Pancreas (tissue), 10 donors: ENCODE measurements at regions not wholly inside any gene's neighbourhood (a gene's known extent, or its start where the extent isn't known, plus 50 kb on each side); places are given as distances from the start of the nearest gene placed in this dataset.

ENCODE experiments used
- ATAC-seq, 4 donors: fragments of 200-7000 bp; cut with Tn5 transposase; one replicate each; pipeline versions ENCODE4 v1.8.0 to v1.9.1; 2020; ENCODE audit warnings: mild to moderate bottlenecking in 4 of 4, moderate library complexity in 4 of 4
- DNase-seq, 6 donors: peaks; one replicate each; pipeline ENCODE4 v3.0.0-alpha.2; 2020
- FAIRE-seq: peaks from 2 replicates; lab custom pipeline; 2012; peaks lifted over from hg19 to GRCh38; lab: Jason Lieb, UNC
- H3K27ac ChIP-seq, 4 donors: fragments of 200-600 bp; sonication (generic); 1 replicate in 3 of 4; 2 replicates in 1 of 4; pipeline versions ENCODE4 v1.5.0 to v1.8.0; 2020
- H3K27me3 ChIP-seq, 4 donors: fragments of 200-600 bp; one replicate each; pipeline ENCODE4 v1.8.0; 2021
- H3K36me3 ChIP-seq, 3 donors: fragments of 200-600 bp; sonication (generic) in 1 of 3; one replicate each; pipeline versions ENCODE4 v1.5.0 to v1.8.0; 2020 to 2021
- H3K4me1 ChIP-seq, 3 donors: fragments of 200-600 bp; one replicate each; pipeline ENCODE4 v1.8.0; 2021
- H3K4me3 ChIP-seq, 4 donors: fragments of 200-600 bp; sonication (generic) in 2 of 4; one replicate each; pipeline versions ENCODE4 v1.5.0 to v1.8.0; 2020 to 2021
- H3K9me3 ChIP-seq, 4 donors: fragments of 200-600 bp; one replicate each; pipeline ENCODE4 v1.8.0; 2021
- CTCF ChIP-seq, 4 donors: fragments of 200-600 bp; sonication (generic) in 3 of 4; IDR thresholded peaks; one replicate each; pipeline versions ENCODE4 v1.5.0 to v1.8.0; 2021; ENCODE audit warnings: antibody characterized with exemption in 4 of 4
- WGBS, 2 donors: extraction: QIAGEN DNeasy Blood & Tissue Kit; methylation state at CpG; one replicate each; pipeline ENCODE4 v1.1.7; 2013; 5-methylcytosine and 5-hydroxymethylcytosine counted together
- intact Hi-C, 3 donors: fragments of 100-400 bp; cut with DNase I; formaldehyde crosslinking; loops; one replicate each; pipeline versions ENCODE4 v1.11.1 to v1.14.2; 2022
- donor health status: healthy with polysubstance abuse.
- donor health status: DM: no; HTN: no; CAD: no; lungs with moderate emphysema.
- donor health status: DM: no; HTN: no; CAD: no.
- donor health status: control.
- donor health status: control.
- donor health status: Bipolar disorder and iron deficiency.
- donor health status: DM: yes; HTN: yes; CAD: no.
- donor health status: DM: no; HTN: no; CAD: no.
- donor health status: DM: no; HTN: no; CAD: no.
- donor health status: DM: yes; HTN: yes; CAD: no.

- ATAC-seq (no peak), FAIRE-seq (no peak), DNase-seq (peak in 1 of 6 donors; percentile 9)
- no peak for TF ChIP-seq CTCF (IDR thresholded peaks at IDR 0.05)
- no peak overlapping the region for H3K4me3 ChIP-seq
- 93 to 95% methylated on average over 5 of the region's 5 CpGs for WGBS, 2 donors
- no peaks in the 10 kb centered on the region for H3K27me3 ChIP-seq
- intact Hi-C loops = no loop called here
- no peak overlapping the region for H3K27ac ChIP-seq
- no peaks in the 10 kb centered on the region for H3K36me3 ChIP-seq
- no peaks in the 10 kb centered on the region for H3K9me3 ChIP-seq
- no peaks in the 10 kb centered on the region for H3K4me1 ChIP-seq
Observed at GRCh38 chr11:71194710-71195109, 57.7 kb downstream of the SHANK2 start.

GRCh38 chr11:71193431-71193830 lies 58.9 kb downstream of the SHANK2 start:
- Histone ChIP-seq H3K9me3 (no peaks in the 10 kb centered on the region), H3K4me3 (no peak overlapping the region), H3K4me1 (no peaks in the 10 kb centered on the region), H3K27ac (no peak overlapping the region), H3K27me3 (no peaks in the 10 kb centered on the region), H3K36me3 (no peaks in the 10 kb centered on the region)
- ATAC-seq = no peak
- no peak for FAIRE-seq
- WGBS, 2 donors = 90 to 96% methylated on average over 10 of the region's 10 CpGs
- no peak for TF ChIP-seq CTCF (IDR thresholded peaks at IDR 0.05)
- peak in 1 of 6 donors; percentile 25 for DNase-seq
- intact Hi-C loops = no loop called here

DNA sequence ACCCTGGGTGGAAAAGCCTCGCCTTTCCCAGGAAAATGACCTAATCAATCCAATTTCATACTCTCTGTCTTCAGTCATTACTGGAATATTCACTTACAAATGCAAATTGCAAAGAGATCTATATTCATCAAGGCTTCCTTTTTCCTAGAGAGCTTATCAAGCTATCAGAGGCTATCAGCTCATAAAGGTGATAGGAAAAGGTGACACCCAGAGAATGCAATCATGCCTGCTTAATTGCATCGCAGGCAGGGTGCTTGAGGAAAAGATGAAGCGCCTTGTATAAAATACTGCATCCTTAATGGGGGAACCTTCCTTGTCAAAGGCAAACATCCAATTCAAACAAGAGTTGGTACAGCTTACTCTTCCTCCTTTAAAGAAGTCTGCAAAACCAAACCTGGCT lies 59.7 kb downstream of the SHANK2 start:
- TF ChIP-seq CTCF (IDR thresholded peaks at IDR 0.05) = no peak
- Histone ChIP-seq H3K4me1 (no peaks in the 10 kb centered on the region), H3K4me3 (no peak overlapping the region), H3K9me3 (no peaks in the 10 kb centered on the region), H3K36me3 (no peaks in the 10 kb centered on the region), H3K27me3 (no peaks in the 10 kb centered on the region), H3K27ac (no peak overlapping the region)
- FAIRE-seq (no peak), ATAC-seq (no peak), DNase-seq (no peak)
- 84 to 89% methylated on average over 3 of the region's 3 CpGs for WGBS, 2 donors
- intact Hi-C loops = no loop called here

- DNase-seq = peak in 1 of 6 donors; percentile 15
Observed at GRCh38 chr11:71191201-71191600, 61.2 kb downstream of the SHANK2 start.

More at GRCh38 chr11:71191201-71191600, 61.2 kb downstream of the SHANK2 start:
- intact Hi-C loops = no loop called here
- no peak for FAIRE-seq
- H3K27ac ChIP-seq = no peak overlapping the region
- no peaks in the 10 kb centered on the region for H3K36me3 ChIP-seq
- WGBS, 2 donors = 95 to 96% methylated on average over 8 of the region's 8 CpGs
- H3K4me3 ChIP-seq = no peak overlapping the region
- no peak for ATAC-seq
- H3K9me3 ChIP-seq = no peaks in the 10 kb centered on the region
- H3K27me3 ChIP-seq = no peaks in the 10 kb centered on the region
- TF ChIP-seq CTCF (IDR thresholded peaks at IDR 0.05) = no peak
- no peaks in the 10 kb centered on the region for H3K4me1 ChIP-seq
